Glutamatergic neuron (in vitro differentiated cells): ENCODE measurements at regions not wholly inside any gene's neighbourhood (a gene's known extent, or its start where the extent isn't known, plus 50 kb on each side); places are given as distances from the start of the nearest gene placed in this dataset.

Experiments
- DNase-seq: peaks from one replicate; pipeline ENCODE4 v3.0.0; 2022
- H3K27ac Mint-ChIP-seq: one replicate; pipeline ENCODE4 v1.8.0; 2020; ENCODE audit warnings: mild to moderate bottlenecking, mixed read lengths, inconsistent platforms; ENCODE audit not compliant: unreplicated experiment
- H3K27me3 Mint-ChIP-seq: one replicate; pipeline ENCODE4 v1.8.0; 2020; ENCODE audit warnings: mild to moderate bottlenecking, moderate library complexity, mixed read lengths, inconsistent platforms; ENCODE audit not compliant: unreplicated experiment
- H3K36me3 Mint-ChIP-seq: one replicate; pipeline ENCODE4 v1.8.0; 2020; ENCODE audit warnings: mild to moderate bottlenecking, mixed read lengths, inconsistent platforms; ENCODE audit not compliant: unreplicated experiment
- H3K4me1 Mint-ChIP-seq: one replicate; pipeline ENCODE4 v1.8.0; 2020; ENCODE audit warnings: mild to moderate bottlenecking, low read depth, mixed read lengths, inconsistent platforms; ENCODE audit not compliant: unreplicated experiment
- H3K4me3 Mint-ChIP-seq: one replicate; pipeline ENCODE4 v1.8.0; 2020; ENCODE audit warnings: mild to moderate bottlenecking, mixed read lengths, inconsistent platforms; ENCODE audit not compliant: unreplicated experiment
- H3K9me3 Mint-ChIP-seq: one replicate; pipeline ENCODE4 v1.8.0; 2020; ENCODE audit warnings: mild to moderate bottlenecking, moderate library complexity, mixed read lengths, inconsistent platforms; ENCODE audit not compliant: unreplicated experiment
- TF ChIP-seq, protein P1 (sequence below): fragments of 200-600 bp; sonication (generic); IDR thresholded peaks from one replicate; pipeline ENCODE4 v1.5.0; 2021; ENCODE audit not compliant: partially characterized antibody, unreplicated experiment

DNA sequence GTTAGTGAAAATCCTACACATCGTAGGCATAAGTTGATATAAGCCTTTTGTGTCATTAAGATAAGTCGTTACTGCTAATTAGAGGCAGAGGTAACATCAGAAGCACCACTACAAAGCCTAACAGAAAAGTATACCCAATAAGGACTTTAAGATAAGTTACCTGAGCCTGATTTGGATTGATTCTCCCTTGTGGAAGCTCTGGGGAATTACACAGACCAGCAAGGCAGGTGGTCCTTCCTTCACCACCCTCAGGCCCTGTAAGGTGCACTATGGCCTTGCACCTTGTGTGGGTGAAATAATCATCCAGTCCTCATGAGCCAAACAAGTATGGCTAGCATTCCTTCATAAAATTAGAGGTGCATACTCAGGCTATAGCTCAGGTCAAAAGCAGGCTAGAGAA lies 166.7 kb upstream of the CHRM3 start:
- TF ChIP-seq, protein P1, sequence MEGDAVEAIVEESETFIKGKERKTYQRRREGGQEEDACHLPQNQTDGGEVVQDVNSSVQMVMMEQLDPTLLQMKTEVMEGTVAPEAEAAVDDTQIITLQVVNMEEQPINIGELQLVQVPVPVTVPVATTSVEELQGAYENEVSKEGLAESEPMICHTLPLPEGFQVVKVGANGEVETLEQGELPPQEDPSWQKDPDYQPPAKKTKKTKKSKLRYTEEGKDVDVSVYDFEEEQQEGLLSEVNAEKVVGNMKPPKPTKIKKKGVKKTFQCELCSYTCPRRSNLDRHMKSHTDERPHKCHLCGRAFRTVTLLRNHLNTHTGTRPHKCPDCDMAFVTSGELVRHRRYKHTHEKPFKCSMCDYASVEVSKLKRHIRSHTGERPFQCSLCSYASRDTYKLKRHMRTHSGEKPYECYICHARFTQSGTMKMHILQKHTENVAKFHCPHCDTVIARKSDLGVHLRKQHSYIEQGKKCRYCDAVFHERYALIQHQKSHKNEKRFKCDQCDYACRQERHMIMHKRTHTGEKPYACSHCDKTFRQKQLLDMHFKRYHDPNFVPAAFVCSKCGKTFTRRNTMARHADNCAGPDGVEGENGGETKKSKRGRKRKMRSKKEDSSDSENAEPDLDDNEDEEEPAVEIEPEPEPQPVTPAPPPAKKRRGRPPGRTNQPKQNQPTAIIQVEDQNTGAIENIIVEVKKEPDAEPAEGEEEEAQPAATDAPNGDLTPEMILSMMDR: no peak
- Mint-ChIP-seq H3K27me3 (no peaks in the 10 kb centered on the region), H3K27ac (no peak overlapping the region), H3K4me3 (no peak overlapping the region), H3K9me3 (peaks cover 4% of the 10 kb centered on the region), H3K36me3 (peaks cover 17% of the 10 kb centered on the region), H3K4me1 (no peaks in the 10 kb centered on the region)
- no peak for DNase-seq

DNA sequence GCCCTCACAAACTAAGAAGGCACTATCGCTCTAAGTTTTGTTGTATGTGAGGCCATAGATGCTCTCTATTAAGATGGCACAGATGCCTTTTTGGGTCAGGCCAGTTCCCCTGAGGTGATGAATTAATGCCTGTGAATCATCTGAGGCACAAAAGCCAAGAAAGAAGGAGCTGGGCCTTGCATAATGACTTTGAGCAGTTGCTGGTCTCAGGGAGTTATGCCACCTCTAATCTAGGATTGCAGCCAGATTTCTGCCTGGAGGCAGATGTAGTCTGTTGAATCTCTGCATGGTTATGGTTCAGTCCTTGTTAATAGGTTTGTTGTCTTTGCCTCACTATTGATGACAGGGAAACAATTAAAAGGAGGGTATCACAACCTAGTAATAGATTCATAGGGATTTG lies 168.1 kb upstream of the CHRM3 start:
- DNase-seq: no peak
- TF ChIP-seq, protein P1: no peak
- Mint-ChIP-seq H3K36me3 (peaks cover 8% of the 10 kb centered on the region), H3K4me1 (no peaks in the 10 kb centered on the region), H3K27me3 (no peaks in the 10 kb centered on the region), H3K27ac (no peak overlapping the region), H3K9me3 (peaks cover 4% of the 10 kb centered on the region), H3K4me3 (no peak overlapping the region)

DNA sequence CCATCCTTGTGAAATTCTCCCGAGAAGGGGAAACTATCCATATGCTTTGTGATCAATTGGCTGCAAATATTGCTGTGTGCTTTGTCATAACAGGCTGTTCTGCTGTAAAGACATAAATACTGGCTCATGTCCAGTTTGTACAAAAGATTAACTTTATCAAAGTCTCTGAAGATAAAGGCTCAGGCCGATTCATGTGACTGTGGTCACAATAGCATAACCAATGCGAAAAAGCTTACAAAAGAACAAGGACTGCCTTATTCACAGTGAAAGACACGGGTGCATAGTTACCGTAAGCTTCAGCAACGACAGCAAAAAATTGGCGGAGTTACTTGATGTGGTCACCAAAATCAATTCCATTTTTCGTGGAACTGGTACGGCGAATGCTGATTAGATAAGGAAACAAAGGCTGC lies 173.6 kb upstream of the CHRM3 start:
- no peaks in the 10 kb centered on the region for H3K36me3 Mint-ChIP-seq
- DNase-seq: no peak
- no peaks in the 10 kb centered on the region for H3K4me1 Mint-ChIP-seq
- H3K4me3 Mint-ChIP-seq: no peak overlapping the region
- no peak overlapping the region for H3K27ac Mint-ChIP-seq
- H3K9me3 Mint-ChIP-seq: no peaks in the 10 kb centered on the region
- H3K27me3 Mint-ChIP-seq: no peaks in the 10 kb centered on the region
- TF ChIP-seq, protein P1: no peak

DNA sequence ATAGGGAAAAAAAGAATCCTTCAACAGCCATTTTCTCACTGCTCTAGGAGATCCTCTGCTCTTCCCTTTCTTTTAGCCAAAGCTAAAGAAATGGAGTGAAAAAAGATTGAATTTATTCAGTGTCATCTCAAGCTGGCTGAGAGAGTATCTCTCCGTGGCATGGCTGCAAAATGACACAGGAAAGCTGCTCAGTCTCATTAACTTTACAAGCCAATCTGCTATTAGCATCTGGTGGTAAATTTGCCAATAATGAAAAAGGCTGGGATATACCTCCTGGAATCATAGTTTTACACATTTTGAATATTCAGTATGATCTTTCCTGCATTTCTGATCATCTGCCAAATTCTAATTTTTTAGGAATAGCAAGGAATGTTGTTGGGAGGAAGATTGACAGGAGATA lies 176.8 kb upstream of the CHRM3 start:
- H3K27ac Mint-ChIP-seq: no peak overlapping the region
- DNase-seq: no peak
- no peaks in the 10 kb centered on the region for H3K36me3 Mint-ChIP-seq
- H3K4me3 Mint-ChIP-seq: no peak overlapping the region
- no peaks in the 10 kb centered on the region for H3K9me3 Mint-ChIP-seq
- no peaks in the 10 kb centered on the region for H3K4me1 Mint-ChIP-seq
- TF ChIP-seq, protein P1: no peak
- no peaks in the 10 kb centered on the region for H3K27me3 Mint-ChIP-seq

DNA sequence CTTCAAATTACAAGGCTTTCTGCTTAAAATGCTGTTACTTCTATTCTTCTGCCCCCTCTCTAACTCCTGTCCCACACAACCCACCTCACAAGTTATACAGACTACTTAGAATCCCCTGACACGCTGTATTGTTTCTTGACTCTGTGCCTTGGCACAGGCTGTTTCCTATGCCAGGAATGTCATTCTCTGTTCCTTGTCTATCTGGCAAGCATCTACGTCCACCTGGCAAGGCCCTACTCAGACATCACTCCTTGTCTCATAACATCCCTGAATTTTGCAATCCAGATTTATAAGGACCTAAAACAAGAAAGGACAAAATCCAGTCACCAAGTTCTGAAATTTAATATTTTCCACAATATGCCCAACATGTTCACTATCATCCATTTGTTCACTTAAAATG lies 182.0 kb upstream of the CHRM3 start:
- no peaks in the 10 kb centered on the region for H3K27me3 Mint-ChIP-seq
- DNase-seq: no peak
- H3K4me3 Mint-ChIP-seq: no peak overlapping the region
- no peaks in the 10 kb centered on the region for H3K9me3 Mint-ChIP-seq
- TF ChIP-seq, protein P1: no peak
- no peaks in the 10 kb centered on the region for H3K4me1 Mint-ChIP-seq
- H3K36me3 Mint-ChIP-seq: no peaks in the 10 kb centered on the region
- no peak overlapping the region for H3K27ac Mint-ChIP-seq
